Activated CD4-positive, alpha-beta memory T cell treated with anti-CD3 and anti-CD28 coated beads for 36 hours (primary cell): ENCODE measurements at regions not wholly inside any gene's neighbourhood (a gene's known extent, or its start where the extent isn't known, plus 50 kb on each side); places are given as distances from the start of the nearest gene placed in this dataset.
"Not testable (repeated sequence)": the region's sequence is repeated elsewhere in the genome, so short reads cannot be mapped to it uniquely, and the experiment has no call there.

ENCODE experiments used
- CTCF ChIA-PET: fragments of 350-600 bp; sonication (Branson Sonifier 250); formaldehyde crosslinking; loops from one replicate; lab custom pipeline; 2021; ENCODE audit warnings: antibody characterized with exemption, inconsistent platforms; lab: Charles Lee
- POLR2A ChIA-PET: fragments of 350-600 bp; sonication (Branson Sonifier 250); formaldehyde crosslinking; loops from one replicate; lab custom pipeline; 2021; ENCODE audit warnings: antibody characterized with exemption; lab: Charles Lee
- DNase-seq: peaks from one replicate; pipeline ENCODE4 v3.0.0-alpha.2; 2020
- H3K27ac Mint-ChIP-seq: one replicate; pipeline ENCODE4 v1.8.0; 2021; ENCODE audit warnings: mixed read lengths
- H3K27me3 Mint-ChIP-seq: one replicate; pipeline ENCODE4 v1.8.0; 2021; ENCODE audit warnings: mixed read lengths
- H3K36me3 Mint-ChIP-seq: one replicate; pipeline ENCODE4 v1.8.0; 2021; ENCODE audit warnings: mixed read lengths
- H3K4me1 Mint-ChIP-seq: one replicate; pipeline ENCODE4 v1.8.0; 2021; ENCODE audit warnings: low read depth, mixed read lengths
- H3K4me3 Mint-ChIP-seq: one replicate; pipeline ENCODE4 v1.8.0; 2021; ENCODE audit warnings: mild to moderate bottlenecking, mixed read lengths
- H3K9me3 Mint-ChIP-seq: one replicate; pipeline ENCODE4 v1.8.0; 2021; ENCODE audit warnings: mixed read lengths
- intact Hi-C: fragments of 100-400 bp; cut with micrococcal nuclease; formaldehyde crosslinking; loops from one replicate; pipeline ENCODE4 v1.15.1; 2023

DNA sequence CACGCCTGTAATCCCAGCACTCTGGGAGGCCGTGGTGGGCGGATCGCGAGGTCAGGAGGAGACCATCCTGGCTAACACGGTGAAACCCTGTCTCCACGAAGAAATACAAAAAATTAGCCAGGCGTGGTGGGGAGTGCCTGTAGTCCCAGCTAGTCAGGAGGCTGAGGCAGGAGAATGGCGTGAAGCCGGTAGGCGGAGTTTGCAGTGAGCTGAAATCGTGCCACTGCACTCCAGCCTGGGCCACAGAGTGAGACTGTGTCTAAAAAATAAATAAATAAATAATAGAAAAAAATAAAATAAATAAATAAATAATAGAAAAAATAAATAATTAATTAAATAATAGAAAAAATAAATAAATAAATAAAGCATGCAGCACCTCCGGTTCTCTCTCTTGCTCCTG, 480.8 kb downstream of the GOLGA6L6 start:
- H3K9me3 Mint-ChIP-seq, CTCF ChIA-PET, DNase-seq, H3K27ac Mint-ChIP-seq, intact Hi-C loops, POLR2A ChIA-PET, H3K27me3 Mint-ChIP-seq, H3K36me3 Mint-ChIP-seq, H3K4me3 Mint-ChIP-seq, H3K4me1 Mint-ChIP-seq: not testable (repeated sequence)

DNA sequence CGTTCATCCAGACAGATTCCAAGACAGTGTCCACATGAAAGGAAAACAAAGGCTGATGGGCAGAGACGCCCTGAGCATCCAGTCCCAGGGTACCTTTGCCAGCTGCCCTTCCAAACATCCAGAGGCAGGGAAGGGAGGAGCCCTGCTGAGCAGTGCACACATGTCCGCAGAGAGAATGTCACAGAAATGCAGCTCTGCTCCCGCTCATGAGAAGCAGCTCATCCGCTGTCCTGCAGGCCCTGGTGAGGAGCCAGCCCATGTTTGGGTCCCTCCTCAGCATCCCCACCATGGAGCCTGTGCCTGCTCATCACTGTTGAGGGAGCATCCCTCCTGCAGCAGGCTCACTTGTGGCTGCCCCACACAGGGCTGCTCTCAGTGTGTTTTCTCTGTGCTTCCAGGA, 484.7 kb downstream of the GOLGA6L6 start:
- DNase-seq, H3K4me1 Mint-ChIP-seq, H3K27me3 Mint-ChIP-seq, H3K27ac Mint-ChIP-seq, H3K9me3 Mint-ChIP-seq, H3K4me3 Mint-ChIP-seq, POLR2A ChIA-PET, CTCF ChIA-PET, H3K36me3 Mint-ChIP-seq, intact Hi-C loops: not testable (repeated sequence)

DNA sequence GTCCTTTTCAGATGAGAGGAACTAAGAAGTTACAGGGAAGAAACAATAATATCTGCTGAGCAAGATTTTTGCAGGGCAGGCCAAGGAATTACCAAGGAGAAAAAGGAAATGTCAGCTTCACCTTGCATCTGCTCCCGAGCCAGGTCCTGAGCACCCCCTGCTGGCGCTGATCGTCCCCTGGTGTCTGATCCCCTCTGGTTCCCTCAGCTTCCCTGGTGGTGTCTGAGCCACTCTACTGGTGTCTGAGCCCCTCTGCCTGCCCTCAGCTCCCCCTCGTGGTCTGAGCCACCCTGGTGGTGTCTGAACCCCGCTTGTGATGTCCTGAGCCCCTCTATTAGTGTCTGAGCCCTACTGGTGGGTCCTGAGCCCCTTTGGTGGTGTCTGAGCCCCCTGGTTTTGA, 485.7 kb downstream of the GOLGA6L6 start:
- intact Hi-C loops, DNase-seq, POLR2A ChIA-PET: not testable (repeated sequence)

DNA sequence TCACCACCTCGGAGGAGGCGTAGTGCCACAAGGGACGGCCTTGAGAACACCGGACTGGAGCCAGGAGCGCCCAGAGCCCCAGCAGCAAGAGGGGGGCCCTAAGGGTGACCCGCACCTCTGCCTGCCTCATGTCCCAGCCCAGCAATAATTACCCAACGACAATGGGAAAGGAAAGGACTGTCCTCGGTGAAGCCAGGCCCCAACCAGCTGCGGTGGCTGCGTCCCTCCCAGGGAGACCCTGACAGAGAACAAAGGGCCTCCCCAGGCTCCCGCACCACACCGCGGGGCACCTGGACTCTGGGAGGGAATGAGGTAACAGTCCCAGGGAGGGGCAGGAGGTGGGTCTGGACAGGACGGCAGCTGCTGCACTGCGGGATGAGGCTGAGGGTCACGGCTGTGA, 493.4 kb downstream of the GOLGA6L6 start:
- intact Hi-C loops, H3K27me3 Mint-ChIP-seq, DNase-seq, H3K4me3 Mint-ChIP-seq, POLR2A ChIA-PET, H3K4me1 Mint-ChIP-seq, H3K36me3 Mint-ChIP-seq, CTCF ChIA-PET, H3K9me3 Mint-ChIP-seq, H3K27ac Mint-ChIP-seq: not testable (repeated sequence)

More for the DNA sequence above, 485.7 kb downstream of the GOLGA6L6 start:
- H3K27me3 Mint-ChIP-seq, H3K4me1 Mint-ChIP-seq, H3K36me3 Mint-ChIP-seq, H3K9me3 Mint-ChIP-seq, H3K4me3 Mint-ChIP-seq, CTCF ChIA-PET, H3K27ac Mint-ChIP-seq: not testable (repeated sequence)

- H3K4me3 Mint-ChIP-seq, DNase-seq, H3K4me1 Mint-ChIP-seq, CTCF ChIA-PET, H3K27me3 Mint-ChIP-seq, H3K9me3 Mint-ChIP-seq, H3K27ac Mint-ChIP-seq, intact Hi-C loops, POLR2A ChIA-PET, H3K36me3 Mint-ChIP-seq: not testable (repeated sequence)
Measured at GRCh38 chr15:20045165-20045564, 496.4 kb downstream of the GOLGA6L6 start.

DNA sequence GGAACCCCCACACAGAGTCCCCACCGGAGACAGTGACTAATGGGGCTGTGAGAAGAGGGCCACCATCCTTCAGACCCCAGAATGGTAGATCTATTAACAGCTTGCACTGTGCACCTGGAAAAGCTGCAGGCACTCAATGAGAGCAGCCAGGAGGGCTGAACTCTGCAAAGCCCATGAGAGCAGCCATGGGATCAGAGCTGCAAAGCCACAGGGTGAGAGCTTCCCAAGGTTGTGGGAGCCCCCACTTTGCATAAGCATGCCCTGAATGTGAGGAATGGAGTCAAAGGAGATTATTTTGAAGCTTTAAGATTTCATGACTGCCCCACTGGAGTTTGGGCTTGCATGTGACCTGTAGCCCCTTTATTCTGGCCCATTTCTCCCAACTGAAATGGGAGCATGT, 500.9 kb downstream of the GOLGA6L6 start:
- H3K4me1 Mint-ChIP-seq, CTCF ChIA-PET, H3K9me3 Mint-ChIP-seq, H3K27me3 Mint-ChIP-seq, H3K4me3 Mint-ChIP-seq, H3K36me3 Mint-ChIP-seq, H3K27ac Mint-ChIP-seq, POLR2A ChIA-PET, DNase-seq, intact Hi-C loops: not testable (repeated sequence)

- H3K27ac Mint-ChIP-seq, DNase-seq, H3K36me3 Mint-ChIP-seq, H3K4me3 Mint-ChIP-seq, H3K9me3 Mint-ChIP-seq, CTCF ChIA-PET, H3K4me1 Mint-ChIP-seq, H3K27me3 Mint-ChIP-seq, intact Hi-C loops, POLR2A ChIA-PET: not testable (repeated sequence)
Measured at GRCh38 chr15:20025040-20025439, 516.6 kb downstream of the GOLGA6L6 start.

- POLR2A ChIA-PET, H3K9me3 Mint-ChIP-seq, H3K36me3 Mint-ChIP-seq, DNase-seq, H3K4me3 Mint-ChIP-seq, intact Hi-C loops, H3K27me3 Mint-ChIP-seq, H3K4me1 Mint-ChIP-seq, CTCF ChIA-PET, H3K27ac Mint-ChIP-seq: not testable (repeated sequence)
Measured at GRCh38 chr15:20022349-20022748, 519.3 kb downstream of the GOLGA6L6 start.

DNA sequence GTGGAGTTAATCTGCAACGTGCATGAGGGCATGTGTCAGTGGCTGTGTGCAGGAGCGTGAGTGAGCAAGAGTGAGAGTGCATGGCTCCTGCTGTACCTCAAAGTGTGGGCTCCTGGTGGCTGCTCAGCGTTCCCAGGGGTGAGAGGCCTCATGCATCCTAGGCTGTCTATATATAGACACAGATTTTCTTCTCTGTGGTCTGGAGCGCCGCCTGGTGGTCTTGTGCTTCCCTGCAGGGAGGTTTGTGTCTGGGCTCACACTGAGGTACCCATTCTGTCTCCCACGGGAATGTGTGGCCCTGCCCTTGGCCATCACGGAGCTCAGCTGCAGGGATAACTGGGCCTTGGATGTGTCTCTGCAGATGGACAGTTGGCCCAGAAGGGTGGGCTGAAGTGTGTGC, 520.2 kb downstream of the GOLGA6L6 start:
- POLR2A ChIA-PET, DNase-seq, H3K27me3 Mint-ChIP-seq, intact Hi-C loops, H3K4me1 Mint-ChIP-seq, H3K27ac Mint-ChIP-seq, H3K36me3 Mint-ChIP-seq, CTCF ChIA-PET, H3K4me3 Mint-ChIP-seq, H3K9me3 Mint-ChIP-seq: not testable (repeated sequence)

GRCh38 chr15:20020588-20020987, 521.0 kb downstream of the GOLGA6L6 start:
- H3K27ac Mint-ChIP-seq, H3K9me3 Mint-ChIP-seq, H3K36me3 Mint-ChIP-seq, H3K4me1 Mint-ChIP-seq, POLR2A ChIA-PET, DNase-seq, CTCF ChIA-PET, H3K4me3 Mint-ChIP-seq, intact Hi-C loops, H3K27me3 Mint-ChIP-seq: not testable (repeated sequence)

DNA sequence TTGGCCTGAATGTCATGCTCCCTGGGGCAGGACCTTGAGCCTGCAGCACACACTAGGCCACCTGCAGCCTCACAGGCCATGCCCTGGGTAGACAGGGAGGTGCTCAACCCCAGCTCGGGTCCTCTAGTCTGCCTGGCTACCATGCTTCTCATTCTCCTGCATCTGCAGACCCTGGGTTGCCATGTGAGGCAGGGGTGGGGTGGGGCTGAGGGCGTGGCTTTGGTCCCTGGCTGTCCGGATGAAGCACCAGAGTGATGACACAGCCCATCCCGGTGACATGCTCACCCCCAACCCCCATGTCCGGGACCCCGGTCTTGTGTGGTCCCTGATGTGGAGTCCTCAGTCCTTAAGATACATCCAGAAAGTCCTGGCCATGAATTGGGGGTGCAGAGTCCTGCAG, 521.8 kb downstream of the GOLGA6L6 start:
- H3K27me3 Mint-ChIP-seq, H3K27ac Mint-ChIP-seq, H3K9me3 Mint-ChIP-seq, H3K36me3 Mint-ChIP-seq, DNase-seq, intact Hi-C loops, H3K4me3 Mint-ChIP-seq, H3K4me1 Mint-ChIP-seq, POLR2A ChIA-PET, CTCF ChIA-PET: not testable (repeated sequence)

DNA sequence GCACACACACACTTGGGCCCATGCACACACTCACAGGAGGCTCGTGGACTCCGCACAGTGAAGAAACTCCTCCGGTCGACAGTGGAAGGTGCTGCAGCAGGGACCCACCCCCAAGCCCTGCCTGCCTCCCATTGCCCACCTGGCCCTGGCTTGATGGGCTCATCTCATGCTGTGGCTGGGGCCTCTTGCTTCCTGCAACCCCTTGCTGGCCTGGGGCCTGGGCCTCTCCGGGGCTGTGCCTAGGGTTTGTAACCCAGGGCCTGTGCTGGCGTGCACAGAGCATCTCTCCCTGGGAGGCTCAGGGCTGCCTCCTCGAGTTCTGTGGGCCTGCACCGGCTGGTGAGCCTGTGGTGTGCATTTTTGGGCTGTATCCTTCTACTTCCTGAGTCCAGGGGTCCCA, 524.0 kb downstream of the GOLGA6L6 start:
- POLR2A ChIA-PET, H3K27ac Mint-ChIP-seq, H3K36me3 Mint-ChIP-seq: not testable (repeated sequence)

GRCh38 chr15:20016941-20017340, 524.7 kb downstream of the GOLGA6L6 start:
- H3K4me1 Mint-ChIP-seq, H3K9me3 Mint-ChIP-seq, H3K4me3 Mint-ChIP-seq, intact Hi-C loops, DNase-seq, H3K27ac Mint-ChIP-seq, CTCF ChIA-PET, H3K36me3 Mint-ChIP-seq, POLR2A ChIA-PET, H3K27me3 Mint-ChIP-seq: not testable (repeated sequence)

More for the DNA sequence above, 524.0 kb downstream of the GOLGA6L6 start:
- H3K27me3 Mint-ChIP-seq, intact Hi-C loops, H3K4me1 Mint-ChIP-seq, H3K4me3 Mint-ChIP-seq, DNase-seq, CTCF ChIA-PET, H3K9me3 Mint-ChIP-seq: not testable (repeated sequence)

DNA sequence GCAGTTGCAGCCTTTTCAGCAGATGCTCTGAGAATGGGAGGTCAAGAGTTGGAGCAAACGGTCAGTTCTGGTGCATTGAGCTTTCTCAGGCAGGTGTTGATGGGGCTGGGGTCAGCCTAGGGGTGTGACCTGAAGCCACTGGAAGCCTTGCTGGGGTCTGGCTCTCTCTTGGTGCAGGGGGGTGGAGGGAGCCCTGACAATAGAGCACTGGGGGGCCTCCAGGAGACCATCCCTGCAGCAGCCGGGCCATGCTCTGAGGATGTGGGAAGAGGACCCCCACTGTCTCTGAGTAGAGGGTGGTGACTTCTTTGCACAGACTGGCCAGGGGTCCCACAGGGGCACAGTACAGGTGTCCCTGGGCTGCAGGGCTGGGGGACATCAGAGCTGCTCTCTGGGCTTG, 528.8 kb downstream of the GOLGA6L6 start:
- H3K36me3 Mint-ChIP-seq, H3K27me3 Mint-ChIP-seq, H3K4me3 Mint-ChIP-seq, intact Hi-C loops, H3K27ac Mint-ChIP-seq, DNase-seq, CTCF ChIA-PET, H3K4me1 Mint-ChIP-seq, POLR2A ChIA-PET, H3K9me3 Mint-ChIP-seq: not testable (repeated sequence)
